Middle frontal gyrus (tissue), 1 donor: ENCODE measurements at regions not wholly inside any gene's neighbourhood (a gene's known extent, or its start where the extent isn't known, plus 50 kb on each side); places are given as distances from the start of the nearest gene placed in this dataset.
"Not testable (repeated sequence)": the region's sequence is repeated elsewhere in the genome, so short reads cannot be mapped to it uniquely, and the experiment has no call there.

Source experiments
- DNase-seq: peaks from one replicate; pipeline ENCODE4 v3.0.0-alpha.2; 2015; ENCODE audit warnings: low spot score; ENCODE audit errors: extremely low spot score

DNA sequence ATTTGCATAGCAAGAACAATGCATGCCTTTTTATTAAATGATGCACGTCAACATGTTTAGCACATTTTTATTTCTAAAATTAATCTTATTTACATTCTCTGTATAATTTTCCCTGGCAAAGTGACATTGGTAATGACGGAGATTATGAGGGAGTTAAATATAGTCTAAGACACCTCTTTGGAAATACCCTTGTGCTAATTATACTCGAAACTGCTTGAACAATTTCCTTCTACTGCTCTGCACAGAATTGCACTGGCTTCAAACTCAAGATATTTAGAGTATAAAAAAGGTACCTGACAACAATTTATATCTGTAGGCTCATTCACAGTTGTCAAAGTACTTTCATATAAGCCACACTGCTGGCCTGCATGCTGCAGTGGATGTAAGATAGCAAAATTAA lies 602.7 kb downstream of the NXPH1 start:
- DNase-seq = no peak

DNA sequence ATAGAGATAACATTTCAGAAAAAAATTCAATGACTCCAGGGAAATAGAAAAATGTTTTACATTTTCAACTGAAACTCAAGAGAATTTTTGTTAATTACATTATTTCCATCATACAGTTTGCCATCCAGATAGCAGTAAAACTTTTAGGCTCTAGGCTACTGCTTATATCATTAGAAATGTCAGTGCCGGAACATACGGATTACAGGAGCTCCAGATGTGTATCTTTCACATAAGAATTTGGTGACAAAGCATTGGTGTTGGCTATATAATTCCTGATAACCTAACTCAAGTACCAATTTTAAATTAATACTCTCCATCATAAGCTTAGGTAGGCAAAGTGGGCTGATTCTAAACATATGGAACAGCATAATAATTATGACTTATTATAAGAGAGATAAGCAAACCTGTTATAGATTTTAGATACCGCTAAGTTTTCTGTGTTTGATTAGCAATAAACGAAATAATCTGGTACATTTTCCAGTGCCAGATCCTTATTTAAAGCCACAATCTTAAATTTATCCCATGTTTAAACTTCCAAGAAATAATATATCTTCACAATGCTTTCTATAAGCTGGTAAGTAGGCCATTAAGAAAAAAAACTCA lies 637.9 kb downstream of the NXPH1 start:
- DNase-seq = no peak

DNA sequence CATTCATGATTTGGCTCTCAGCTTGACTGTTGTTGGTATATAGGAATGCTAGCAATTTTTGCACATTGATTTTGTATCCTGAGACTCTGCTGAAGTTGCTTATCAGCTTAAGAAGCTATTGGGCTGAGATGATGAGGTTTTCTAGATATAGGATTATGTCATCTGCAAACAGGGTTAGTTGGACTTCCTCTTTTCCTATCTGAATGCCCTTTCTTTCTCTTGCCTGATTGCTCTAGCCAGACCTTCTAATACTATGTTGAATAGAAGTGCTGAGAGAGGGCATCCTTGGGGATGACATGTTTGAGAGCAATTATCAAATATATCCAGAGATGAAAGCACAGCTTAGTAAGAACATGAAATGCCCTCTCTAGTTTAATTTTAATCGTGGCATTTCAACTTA lies 642.4 kb downstream of the NXPH1 start:
- DNase-seq = not testable (repeated sequence)

DNA sequence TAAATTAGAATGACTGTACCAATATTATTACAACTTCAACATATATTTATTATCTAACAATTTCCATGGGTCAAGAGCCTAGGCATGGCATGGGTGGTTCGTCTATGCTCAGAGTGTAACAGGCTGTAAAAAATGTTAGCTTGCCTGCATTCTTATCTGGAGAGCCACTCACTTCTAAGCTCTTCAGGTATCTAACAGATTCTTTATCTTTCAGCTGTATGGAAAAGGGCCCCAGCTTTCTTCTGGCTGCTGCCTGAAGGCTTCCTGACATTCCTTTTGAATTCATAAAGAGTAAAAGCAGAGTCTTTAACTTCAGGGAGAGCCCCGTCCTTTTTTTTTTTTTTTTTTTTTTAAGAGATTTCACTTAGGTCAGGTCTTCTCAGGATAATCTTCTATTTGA lies 648.8 kb downstream of the NXPH1 start:
- DNase-seq = no peak

DNA sequence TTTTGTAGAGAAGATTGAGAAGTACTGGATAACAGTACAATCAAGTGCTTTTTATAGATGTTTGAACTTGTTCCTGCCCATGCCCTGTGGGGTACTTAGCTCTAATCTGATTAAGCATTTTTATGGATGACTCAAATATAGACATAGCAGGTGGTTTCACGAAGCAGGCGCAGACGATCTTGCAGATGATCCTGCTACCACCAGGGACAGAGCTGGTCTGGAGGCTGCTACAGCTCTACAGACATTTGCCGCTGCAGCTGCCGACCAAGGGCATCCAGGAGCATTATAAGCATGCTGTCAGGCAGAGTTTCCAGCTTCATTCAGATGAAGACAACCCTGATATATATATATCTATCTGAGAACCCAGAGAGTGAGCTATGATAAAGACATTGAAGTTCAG lies 650.4 kb downstream of the NXPH1 start:
- no peak for DNase-seq

DNA sequence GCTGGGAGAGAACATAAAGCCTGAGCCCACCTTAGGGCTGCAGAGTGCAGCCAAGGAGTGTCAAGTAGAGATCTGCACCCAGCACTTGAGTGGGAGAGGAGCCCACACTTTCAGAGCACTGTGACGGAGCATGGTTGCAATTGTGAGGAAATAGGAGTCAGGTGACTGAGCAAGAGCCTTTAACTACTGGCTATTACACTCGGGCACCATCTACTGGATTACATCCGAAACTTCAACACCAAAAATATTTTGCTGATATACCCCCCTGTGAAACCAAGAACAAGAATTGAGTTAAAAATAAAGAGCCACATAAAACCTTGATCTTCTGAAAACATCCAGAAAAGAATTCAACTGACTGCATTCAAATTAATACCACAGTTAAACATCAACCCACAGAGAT lies 657.9 kb downstream of the NXPH1 start:
- no peak for DNase-seq

DNA sequence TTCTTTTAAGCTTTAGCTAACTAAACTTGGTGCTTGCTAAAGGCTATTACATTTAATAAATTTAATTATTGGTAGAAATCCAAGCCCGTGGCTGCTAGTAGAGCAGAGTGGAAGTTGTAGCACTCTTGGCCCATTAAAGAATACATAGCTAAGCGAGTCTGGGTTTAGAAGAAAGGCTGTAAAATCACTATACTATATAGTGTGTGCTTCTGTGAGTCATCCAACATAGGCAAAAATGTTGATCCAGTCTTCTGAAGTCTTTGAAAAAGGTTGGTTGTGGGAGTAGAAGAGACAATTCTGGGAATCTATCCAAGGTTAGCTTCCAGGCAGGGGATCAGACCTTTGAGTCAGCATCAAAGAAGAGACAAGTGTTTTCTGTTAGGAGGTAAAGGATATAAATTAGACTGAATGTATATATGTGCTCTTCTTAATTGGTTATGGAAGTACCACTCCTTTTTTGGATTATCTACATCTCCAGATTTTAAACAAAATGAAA lies 664.2 kb downstream of the NXPH1 start:
- DNase-seq = no peak

DNA sequence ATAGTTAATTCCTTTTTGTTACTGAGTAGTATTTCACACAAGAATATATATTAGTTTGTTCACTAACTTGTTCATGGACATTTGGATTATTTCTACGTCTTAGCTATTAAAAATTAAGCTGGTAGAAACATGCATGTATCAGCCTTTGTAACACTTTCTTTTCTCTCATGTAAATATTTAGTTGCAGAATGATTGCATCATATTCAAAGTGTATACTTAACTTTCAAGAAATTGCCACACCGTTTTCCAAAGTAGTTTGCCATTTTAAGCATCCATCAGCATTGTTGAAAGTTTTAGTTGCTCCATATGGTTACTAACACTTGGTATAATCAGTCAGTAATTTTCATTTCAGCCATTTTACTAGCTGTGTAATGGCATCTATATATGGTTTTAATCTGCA lies 666.9 kb downstream of the NXPH1 start:
- DNase-seq = no peak

DNA sequence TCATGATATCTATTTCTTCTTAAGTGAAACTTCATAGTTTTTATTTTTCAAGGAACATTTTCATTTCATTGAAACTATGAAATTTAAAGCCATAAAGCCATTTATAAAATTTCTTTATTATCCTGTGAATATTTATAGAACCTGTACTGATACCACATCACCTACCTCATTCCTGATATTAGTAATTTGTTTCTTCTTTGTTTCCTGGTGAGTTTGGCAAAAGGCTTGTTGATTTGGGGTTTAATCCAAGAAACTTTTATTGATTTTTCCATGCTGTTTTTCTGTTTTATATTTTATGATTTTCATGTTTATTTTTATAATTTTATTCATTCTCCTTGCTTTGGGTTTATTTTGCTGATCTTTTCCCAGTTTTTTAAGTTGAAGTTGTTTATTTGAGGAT lies 669.4 kb downstream of the NXPH1 start:
- DNase-seq = no peak

DNA sequence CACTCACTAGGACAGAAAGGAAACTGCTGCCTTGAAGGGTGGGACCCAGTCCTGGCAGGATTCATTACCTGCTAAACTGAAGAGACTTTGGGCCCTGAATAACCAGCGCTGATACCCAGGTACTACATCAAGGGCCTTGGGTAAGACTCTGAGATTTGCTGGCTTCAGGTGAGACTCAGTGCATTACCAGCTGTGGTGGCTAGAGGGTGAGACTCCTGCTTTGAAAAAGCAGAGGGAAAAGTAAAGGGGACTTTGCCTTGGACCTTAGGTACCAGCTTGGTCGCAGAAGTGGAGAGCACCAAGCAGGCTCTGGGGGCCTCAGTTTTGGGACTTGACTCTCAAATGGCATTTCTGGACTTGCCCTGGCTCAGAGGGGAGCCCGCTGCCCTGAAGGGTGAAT lies 673.3 kb downstream of the NXPH1 start:
- no peak for DNase-seq

DNA sequence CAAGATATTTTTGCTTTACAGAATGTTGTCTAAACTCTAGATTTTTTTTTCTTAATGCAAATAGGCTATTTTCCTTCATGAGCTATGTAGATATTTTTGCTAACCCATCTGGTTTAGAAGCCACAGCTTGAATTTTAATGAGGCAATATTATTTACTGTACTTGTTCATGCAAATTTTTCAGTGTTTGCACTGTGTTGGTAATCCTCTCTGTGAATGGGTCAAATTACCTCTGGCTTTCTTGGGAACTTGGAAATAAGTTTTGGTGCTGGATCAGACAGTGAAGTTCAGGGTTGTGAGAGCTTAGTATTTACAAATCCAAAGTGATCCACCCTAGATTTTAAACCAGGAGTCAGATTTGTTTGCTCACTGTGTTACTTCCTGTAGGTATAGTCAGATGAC lies 686.9 kb downstream of the NXPH1 start:
- no peak for DNase-seq

DNA sequence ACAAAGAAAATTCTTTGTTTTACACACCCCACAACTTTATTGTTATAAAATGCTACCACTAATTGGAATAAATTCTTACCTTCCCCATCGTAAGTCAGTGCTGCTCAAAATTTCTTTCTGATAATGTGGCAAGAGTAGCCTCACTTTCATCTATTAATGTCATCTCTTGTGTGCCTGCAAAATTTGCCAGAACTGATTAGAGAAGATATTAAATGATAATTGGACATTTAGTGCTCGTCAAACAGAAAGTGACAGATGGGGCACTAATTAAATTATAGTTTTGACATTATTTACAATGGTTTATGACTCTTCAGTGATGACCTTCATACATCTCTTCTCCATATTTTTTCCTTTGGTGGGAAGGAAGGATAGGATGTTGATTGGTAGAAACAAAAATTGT lies 690.9 kb downstream of the NXPH1 start:
- DNase-seq = no peak

DNA sequence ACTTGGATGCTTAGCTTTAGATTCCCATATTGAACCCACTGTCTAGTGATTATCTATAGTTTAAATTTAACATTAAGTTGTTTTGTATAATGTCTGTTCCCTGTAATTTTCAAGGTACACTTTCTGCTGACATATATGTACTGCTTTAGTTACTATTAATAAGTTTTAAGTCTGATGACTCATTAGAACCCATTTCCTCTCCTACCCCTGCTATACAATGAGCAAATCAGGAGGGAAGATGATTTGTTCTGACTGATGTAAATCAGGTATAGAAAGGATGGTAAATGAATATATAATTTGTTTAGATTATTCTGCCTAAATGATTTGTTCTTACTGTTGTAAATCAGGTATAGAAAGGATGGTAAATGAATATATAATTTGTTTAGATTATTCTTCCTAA lies 691.8 kb downstream of the NXPH1 start:
- no peak for DNase-seq

DNA sequence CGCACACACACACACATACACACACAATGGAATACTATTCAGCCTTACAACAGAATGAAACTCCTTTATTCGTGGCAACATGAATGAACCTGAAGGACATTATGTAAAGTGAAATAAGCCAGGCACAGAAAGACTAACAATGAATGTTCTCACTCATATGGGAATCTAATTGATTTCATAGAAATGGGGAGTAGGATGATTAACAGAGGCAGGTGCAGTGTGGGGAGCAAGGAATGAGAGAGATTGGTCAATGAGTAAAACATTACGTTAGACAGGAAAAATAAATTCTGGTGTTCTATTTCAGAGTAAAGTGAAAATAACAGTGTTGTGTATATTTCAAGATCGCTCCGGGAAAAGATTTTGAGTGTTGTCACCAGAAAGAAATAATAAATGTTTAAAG lies 694.5 kb downstream of the NXPH1 start:
- DNase-seq = no peak

DNA sequence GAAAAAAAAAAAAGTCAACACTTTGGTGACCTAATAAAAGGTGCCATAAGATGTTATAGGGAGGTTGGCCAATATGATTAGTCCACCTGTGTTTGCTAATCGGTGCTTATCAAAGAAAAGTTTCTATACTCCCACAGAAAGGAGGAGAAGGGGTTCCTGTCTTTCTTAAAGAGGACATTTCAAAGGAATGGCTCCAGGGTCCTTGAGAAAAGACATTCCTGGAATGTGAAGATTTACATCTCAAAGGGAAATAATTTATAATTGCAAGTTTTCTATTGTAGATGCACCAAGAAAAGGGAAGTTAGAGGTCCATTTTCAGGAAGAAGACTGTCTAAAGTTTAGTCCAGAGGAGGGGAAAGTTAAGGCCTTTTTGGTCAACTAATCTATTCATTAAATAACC lies 715.3 kb downstream of the NXPH1 start:
- DNase-seq = no peak

DNA sequence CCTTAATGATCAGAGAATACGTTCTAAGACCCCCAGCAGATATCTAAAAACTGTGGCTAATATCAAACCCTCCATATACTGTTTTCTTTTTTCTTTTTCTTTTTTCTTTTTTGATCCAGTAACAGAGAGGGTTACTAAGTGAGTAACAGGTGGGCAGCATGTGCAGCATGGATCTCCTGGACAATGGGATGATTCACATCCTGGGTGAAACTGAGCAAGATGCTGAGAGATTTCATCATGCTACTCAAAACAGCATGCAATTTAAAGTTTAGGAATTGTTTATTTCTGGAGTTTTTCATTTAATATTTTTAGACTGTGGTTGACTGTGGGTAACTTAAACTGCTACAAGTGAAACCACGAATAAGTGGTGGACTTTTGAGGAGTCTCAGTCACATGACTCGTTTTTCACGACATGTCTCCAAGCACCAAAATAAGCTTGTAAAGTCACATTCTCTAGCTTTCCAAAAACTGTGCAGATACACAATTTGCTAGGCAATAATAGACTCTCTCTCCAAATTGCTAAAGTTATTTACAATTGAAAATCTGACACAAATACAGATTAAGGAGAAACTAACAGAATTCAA lies 716.2 kb downstream of the NXPH1 start:
- DNase-seq = no peak

DNA sequence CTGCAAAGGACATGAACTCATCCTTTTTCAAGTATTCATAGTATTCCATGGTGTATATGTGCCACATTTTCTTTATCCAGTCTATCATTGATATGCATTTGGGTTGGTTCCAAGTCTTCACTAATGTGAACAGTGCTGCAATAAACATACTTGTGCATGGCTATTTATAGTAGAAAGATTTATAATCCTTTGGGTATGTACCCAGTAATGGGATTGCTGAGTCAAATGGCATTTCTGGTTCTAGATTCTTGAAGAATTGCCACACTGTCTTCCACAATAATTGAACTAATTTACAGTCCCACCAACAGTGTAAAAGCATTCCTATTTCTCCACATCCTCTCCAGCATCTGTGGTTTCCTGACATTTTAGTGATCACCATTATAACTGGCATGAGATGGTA lies 730.3 kb downstream of the NXPH1 start:
- DNase-seq = not testable (repeated sequence)

DNA sequence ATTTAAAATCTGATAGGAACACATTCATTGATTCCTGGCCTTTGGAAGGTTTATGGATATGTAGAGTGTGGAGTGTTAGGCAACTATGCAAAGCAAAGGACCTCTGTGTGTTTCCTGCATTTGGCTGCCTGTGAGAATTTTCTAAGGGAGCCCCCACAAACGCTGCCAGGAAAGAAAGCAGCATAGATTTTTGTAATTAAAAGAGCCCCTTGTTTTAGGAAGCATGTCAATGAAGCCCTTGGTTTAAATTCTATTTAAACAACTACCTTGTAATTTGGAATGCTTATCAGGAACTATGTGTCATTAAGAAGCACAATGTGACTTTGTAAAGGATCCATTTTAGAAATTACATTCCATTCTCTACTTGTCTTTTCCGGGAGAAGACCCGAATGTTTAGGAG lies 742.5 kb downstream of the NXPH1 start:
- DNase-seq = no peak

DNA sequence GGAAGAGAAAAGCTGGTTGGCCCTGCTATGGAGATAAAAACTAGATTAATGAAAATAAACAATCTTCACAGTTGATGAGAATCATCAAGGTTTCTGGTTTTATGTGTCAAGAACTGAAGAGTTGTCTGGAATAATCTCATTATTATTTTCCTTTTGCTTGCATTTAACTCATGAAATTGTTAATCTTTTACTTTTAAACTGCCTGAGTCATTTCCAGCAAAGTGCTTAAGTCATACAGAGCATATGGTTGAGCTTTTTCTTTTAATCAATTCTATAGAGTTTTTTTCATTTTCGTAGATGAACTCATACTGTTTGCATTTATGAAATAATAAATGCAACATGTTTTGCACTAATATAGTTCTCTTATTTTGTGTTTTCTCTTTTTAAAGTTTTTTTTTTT lies 747.9 kb downstream of the NXPH1 start:
- no peak for DNase-seq

DNA sequence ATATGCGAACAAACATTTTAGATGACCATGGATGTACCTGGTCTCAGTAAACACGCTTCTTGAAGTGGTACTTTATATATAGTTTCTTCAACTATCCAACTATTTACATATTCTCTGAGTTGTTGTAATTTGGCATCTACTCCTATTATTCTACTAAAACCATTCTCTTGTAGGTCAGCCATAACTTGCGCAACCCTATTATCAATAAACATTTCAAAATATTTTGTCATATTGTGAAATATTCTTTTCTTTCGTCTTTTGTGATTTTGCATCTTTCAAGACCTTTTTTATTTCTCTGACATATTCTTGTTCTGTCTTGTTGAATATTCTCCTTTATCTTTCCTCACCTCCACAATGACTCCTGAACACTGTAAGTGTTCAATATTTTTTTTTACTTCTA lies 753.3 kb downstream of the NXPH1 start:
- no peak for DNase-seq

DNA sequence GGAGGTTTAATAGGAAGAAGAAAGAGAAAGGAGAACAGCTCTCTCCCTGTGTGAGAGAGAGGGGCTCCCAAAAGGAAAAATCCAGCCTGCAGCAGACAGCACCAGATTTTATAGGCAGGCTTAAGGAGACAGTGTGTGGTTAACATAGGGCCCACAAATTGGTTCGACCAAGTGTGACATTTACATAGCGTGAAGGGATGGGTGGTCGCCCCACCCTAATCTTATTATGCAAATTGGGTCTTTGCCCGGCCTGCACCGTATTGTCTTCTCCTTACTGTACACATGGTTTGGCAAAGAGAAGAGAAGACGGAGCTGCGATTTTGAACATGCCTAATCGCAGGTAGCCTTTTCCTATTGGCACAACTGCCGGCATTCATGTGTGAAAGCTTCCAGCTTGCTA lies 756.3 kb downstream of the NXPH1 start:
- no peak for DNase-seq

DNA sequence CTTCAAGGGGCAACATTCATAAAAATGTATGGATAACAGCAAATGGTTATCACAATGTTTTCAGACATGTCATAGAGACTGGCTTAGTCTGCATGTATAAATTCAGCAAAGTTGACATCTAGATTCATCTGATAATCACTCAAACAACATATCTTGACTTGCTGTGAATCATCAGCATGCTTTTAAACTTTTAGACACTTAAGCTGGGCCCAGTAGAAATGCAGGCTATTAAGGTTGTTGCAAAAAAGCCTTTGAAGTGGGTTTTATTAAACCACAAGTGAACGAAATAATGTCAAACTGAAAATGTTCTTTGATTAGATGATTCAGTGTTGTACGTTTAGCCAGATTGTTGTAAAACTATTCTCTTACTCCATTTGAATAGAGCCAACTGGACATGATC lies 759.6 kb downstream of the NXPH1 start:
- no peak for DNase-seq

DNA sequence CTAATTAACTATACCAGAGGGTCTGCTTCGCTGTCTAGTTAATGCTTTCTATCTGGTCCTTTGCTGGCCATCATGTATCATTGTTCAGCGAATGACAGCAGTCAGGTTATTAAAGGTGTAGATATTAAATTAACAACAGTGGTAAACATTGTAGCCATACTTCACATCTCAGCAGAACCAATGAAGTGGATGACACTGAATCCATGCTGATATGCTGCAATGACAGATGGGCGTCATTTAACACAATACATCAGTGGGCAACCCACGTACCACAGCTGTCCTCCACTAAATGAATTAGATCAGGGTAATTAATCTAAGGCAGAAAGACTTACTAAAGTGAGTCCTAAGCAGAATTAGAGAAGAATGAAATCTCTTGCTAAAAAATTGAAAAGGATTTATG lies 767.2 kb downstream of the NXPH1 start:
- no peak for DNase-seq

DNA sequence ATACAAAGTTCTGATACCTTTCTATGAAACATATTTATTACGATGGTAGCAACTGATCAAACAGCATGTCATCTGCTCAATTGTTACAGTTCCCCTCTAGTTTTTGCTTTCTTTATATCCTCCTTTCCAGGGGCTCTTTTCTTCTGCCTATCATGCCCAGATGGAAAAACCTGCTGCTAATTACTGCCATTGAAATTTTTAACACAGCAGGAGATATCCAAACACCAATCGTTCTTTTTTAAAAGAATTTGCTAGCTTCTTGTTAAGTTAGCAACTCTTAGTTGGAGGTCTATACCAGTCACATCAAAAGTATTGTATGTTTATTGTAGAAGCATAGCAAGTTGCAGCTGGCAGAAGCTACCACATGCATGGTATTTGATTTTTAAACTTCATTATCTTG lies 768.5 kb downstream of the NXPH1 start:
- no peak for DNase-seq
